ENCODE measurements at regions not wholly inside any gene's neighbourhood (a gene's known extent, or its start where the extent isn't known, plus 50 kb on each side); places are given as distances from the start of the nearest gene placed in this dataset.

- TF ChIP-seq, protein P1, sequence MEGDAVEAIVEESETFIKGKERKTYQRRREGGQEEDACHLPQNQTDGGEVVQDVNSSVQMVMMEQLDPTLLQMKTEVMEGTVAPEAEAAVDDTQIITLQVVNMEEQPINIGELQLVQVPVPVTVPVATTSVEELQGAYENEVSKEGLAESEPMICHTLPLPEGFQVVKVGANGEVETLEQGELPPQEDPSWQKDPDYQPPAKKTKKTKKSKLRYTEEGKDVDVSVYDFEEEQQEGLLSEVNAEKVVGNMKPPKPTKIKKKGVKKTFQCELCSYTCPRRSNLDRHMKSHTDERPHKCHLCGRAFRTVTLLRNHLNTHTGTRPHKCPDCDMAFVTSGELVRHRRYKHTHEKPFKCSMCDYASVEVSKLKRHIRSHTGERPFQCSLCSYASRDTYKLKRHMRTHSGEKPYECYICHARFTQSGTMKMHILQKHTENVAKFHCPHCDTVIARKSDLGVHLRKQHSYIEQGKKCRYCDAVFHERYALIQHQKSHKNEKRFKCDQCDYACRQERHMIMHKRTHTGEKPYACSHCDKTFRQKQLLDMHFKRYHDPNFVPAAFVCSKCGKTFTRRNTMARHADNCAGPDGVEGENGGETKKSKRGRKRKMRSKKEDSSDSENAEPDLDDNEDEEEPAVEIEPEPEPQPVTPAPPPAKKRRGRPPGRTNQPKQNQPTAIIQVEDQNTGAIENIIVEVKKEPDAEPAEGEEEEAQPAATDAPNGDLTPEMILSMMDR (IDR thresholded peaks at IDR 0.05), result no peak
- TF ChIP-seq POLR2A (IDR thresholded peaks at IDR 0.05), result no peak
Observed at GRCh38 chr17:70318051-70318450, 148.7 kb downstream of the KCNJ2 start.

Data from uterus (tissue), 2 donors.